ENCODE measurements at regions not wholly inside any gene's neighbourhood (a gene's known extent, or its start where the extent isn't known, plus 50 kb on each side); places are given as distances from the start of the nearest gene placed in this dataset.

DNA sequence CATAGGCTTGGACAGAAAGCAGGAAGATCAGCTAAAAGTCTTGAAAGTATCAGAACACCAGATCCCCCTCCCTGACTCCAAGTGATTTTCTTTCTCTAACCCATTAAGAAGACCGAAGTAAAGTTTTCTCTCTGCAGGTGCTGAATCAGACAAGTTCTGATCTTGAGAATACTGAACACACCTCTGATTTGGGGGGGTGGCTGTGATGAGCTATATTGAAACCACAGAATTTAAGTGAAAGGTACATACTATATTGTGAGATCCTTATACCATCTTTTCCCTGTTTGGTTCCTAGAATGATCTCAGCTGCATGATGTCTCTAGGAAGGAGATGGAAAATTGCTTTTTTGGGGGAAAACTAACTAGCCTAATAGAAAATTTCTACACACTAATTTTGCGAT, 196.0 kb downstream of the DIPK2A start:
- Histone ChIP-seq H3K4me3 (ENCODE audit: low read depth, low read length) (no peak overlapping the region), H3K9me3 (ENCODE audit: control insufficient read depth, insufficient read depth, low read length) (no peaks in the 10 kb centered on the region), H3K27me3 (ENCODE audit: control insufficient read depth, insufficient read depth, low read length) (no peaks in the 10 kb centered on the region), H3K27ac (ENCODE audit: low read depth, low read length) (no peak overlapping the region)
- ChIA-PET POLR2A (no interaction called here), CTCF (no interaction called here)
- TF ChIP-seq, protein P1, sequence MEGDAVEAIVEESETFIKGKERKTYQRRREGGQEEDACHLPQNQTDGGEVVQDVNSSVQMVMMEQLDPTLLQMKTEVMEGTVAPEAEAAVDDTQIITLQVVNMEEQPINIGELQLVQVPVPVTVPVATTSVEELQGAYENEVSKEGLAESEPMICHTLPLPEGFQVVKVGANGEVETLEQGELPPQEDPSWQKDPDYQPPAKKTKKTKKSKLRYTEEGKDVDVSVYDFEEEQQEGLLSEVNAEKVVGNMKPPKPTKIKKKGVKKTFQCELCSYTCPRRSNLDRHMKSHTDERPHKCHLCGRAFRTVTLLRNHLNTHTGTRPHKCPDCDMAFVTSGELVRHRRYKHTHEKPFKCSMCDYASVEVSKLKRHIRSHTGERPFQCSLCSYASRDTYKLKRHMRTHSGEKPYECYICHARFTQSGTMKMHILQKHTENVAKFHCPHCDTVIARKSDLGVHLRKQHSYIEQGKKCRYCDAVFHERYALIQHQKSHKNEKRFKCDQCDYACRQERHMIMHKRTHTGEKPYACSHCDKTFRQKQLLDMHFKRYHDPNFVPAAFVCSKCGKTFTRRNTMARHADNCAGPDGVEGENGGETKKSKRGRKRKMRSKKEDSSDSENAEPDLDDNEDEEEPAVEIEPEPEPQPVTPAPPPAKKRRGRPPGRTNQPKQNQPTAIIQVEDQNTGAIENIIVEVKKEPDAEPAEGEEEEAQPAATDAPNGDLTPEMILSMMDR (IDR thresholded peaks at IDR 0.05; ENCODE audit: low read depth, low read length), result no peak
- no peak for DNase-seq (ENCODE audit: low read depth, low spot score)

DNA sequence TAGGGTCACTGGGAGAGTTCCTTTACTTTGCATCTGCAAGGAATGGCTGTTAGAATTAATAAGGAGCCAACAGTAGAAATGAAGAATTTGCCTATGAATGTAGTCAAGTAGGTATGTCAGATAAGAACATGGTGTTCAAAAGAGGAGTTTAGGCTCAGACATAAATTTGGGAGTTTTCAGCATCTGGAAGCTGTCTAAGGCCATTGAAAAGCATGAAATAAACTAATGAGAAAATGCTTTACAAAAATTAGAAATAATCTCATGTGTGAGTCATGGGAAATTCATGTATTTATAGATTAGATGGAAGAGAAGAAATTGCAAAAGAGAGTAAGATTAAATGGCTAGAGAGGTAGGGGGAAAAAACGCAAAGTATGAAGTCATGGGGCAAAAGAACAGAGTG, 201.9 kb downstream of the DIPK2A start:
- ChIA-PET CTCF (no interaction called here), POLR2A (interaction anchor here (0.5 kb wide), 1 partner anchor 268 kb away, joined by 8 read pairs; no protein-coding TSS in a partner anchor)
- no peak for DNase-seq (ENCODE audit: low read depth, low spot score)
- Histone ChIP-seq H3K27ac (ENCODE audit: low read depth, low read length) (no peak overlapping the region), H3K9me3 (ENCODE audit: control insufficient read depth, insufficient read depth, low read length) (peaks cover 3% of the 10 kb centered on the region; the same call in 1 of the 2 replicates), H3K27me3 (ENCODE audit: control insufficient read depth, insufficient read depth, low read length) (no peaks in the 10 kb centered on the region), H3K4me3 (ENCODE audit: low read depth, low read length) (no peak overlapping the region)
- TF ChIP-seq, protein P1 (IDR thresholded peaks at IDR 0.05; ENCODE audit: low read depth, low read length), result no peak

DNA sequence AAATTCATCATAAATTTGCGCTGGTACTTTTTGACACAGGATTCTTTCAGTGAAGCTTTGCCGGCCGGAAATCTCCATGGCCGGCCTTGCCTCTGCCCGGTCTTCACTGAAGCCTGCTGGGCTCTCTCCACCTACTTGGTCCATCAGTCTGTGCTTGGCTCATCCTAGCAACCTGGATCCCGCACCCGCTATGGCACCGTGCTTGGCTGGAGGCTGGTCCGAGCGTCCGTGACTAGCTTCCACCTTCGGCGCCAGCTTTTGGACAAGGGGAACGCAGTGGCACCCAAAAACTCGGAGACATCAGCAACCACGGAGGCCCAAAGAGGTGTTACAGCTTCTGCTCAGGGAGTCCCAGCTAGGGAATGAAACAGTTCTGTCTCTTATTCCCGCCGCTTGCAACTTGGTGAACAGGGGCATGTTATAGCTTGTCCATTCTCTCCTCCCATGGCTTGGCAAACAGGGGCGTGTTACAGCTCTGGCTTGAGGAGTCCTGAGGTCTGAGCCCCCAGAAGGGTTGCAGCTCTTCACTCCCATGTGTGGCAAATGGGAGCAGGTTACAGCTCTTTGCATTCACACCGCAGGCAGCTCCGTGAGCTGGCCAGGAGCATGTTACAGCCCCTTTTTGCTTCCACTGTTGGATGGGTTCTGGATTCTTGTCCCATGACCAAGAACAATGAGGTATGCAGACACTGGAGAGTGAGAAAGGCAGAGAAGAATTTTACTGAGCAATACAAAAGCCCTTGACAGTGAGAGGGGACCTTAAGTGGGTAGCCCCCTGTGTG, 204.2 kb downstream of the DIPK2A start:
- Histone ChIP-seq H3K27me3 (ENCODE audit: control insufficient read depth, insufficient read depth, low read length) (no peaks in the 10 kb centered on the region), H3K9me3 (ENCODE audit: control insufficient read depth, insufficient read depth, low read length) (peaks cover 3% of the 10 kb centered on the region; the same call in 1 of the 2 replicates), H3K27ac (ENCODE audit: low read depth, low read length) (no peak overlapping the region), H3K4me3 (ENCODE audit: low read depth, low read length) (no peak overlapping the region)
- CTCF ChIA-PET, result interaction anchor here (1.0 kb wide), 1 partner anchor 9 kb away, joined by 3 read pairs; no protein-coding TSS in a partner anchor
- no peak for DNase-seq (ENCODE audit: low read depth, low spot score)
- TF ChIP-seq, protein P1 (IDR thresholded peaks at IDR 0.05; ENCODE audit: low read depth, low read length), result no peak
- POLR2A ChIA-PET, result no interaction called here

DNA sequence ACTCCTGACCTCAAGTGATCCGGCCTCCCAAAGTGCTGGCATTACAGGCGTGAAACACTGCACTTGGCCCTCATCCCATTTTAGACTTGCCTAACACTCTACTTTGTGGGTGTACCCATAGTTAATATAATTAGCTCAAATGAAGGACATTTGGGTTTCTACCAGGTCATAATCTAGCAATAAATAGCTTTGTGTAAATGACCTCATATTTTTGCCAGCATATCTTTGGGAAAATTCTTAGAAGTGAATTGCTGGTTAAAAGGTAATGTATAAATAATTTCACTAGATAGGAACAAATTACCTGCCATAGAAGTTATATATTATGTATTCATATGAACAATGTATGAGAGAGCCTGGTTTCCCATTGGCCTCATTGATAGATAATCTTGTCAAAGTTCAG, 206.0 kb downstream of the DIPK2A start:
- Histone ChIP-seq H3K27ac (ENCODE audit: low read depth, low read length) (no peak overlapping the region), H3K27me3 (ENCODE audit: control insufficient read depth, insufficient read depth, low read length) (no peaks in the 10 kb centered on the region), H3K9me3 (ENCODE audit: control insufficient read depth, insufficient read depth, low read length) (peaks cover 3% of the 10 kb centered on the region; the same call in 1 of the 2 replicates), H3K4me3 (ENCODE audit: low read depth, low read length) (no peak overlapping the region)
- no peak for DNase-seq (ENCODE audit: low read depth, low spot score)
- ChIA-PET POLR2A (no interaction called here), CTCF (no interaction called here)
- TF ChIP-seq, protein P1 (IDR thresholded peaks at IDR 0.05; ENCODE audit: low read depth, low read length), result no peak

DNA sequence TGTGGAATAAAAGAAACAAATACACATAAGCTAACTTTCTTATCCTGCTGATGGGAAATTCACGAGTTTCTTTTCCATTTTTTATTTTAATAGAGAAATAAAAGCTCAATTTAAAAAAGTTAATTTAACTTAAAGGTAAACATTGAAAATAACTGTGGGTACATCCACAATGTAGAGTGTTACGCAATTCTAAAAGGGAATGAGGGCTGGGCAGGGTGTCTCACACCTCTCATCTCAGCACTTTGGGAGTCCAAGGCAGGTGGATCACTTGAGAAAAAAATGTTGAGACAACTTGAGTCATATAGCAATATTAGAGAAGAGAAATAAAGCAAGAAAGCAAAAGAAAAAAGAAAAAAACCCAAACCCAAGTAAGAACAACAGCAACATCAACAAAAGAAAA, 207.0 kb downstream of the DIPK2A start:
- CTCF ChIA-PET, result interaction anchor here (0.7 to 0.8 kb wide), 2 partner anchors 9 to 204 kb away, joined by 3 to 5 read pairs; no protein-coding TSS in a partner anchor
- TF ChIP-seq, protein P1 (IDR thresholded peaks at IDR 0.05; ENCODE audit: low read depth, low read length), result no peak
- POLR2A ChIA-PET, result no interaction called here

More for the DNA sequence above, 207.0 kb downstream of the DIPK2A start:
- Histone ChIP-seq H3K4me3 (ENCODE audit: low read depth, low read length) (no peak overlapping the region), H3K9me3 (ENCODE audit: control insufficient read depth, insufficient read depth, low read length) (peaks cover 3% of the 10 kb centered on the region; the same call in 1 of the 2 replicates), H3K27ac (ENCODE audit: low read depth, low read length) (no peak overlapping the region), H3K27me3 (ENCODE audit: control insufficient read depth, insufficient read depth, low read length) (no peaks in the 10 kb centered on the region)
- DNase-seq (ENCODE audit: low read depth, low spot score), result no peak
